ENCODE measurements at regions not wholly inside any gene's neighbourhood (a gene's known extent, or its start where the extent isn't known, plus 50 kb on each side); places are given as distances from the start of the nearest gene placed in this dataset.

- Histone ChIP-seq H3K27me3 (ENCODE audit: low read depth) (no peaks in the 10 kb centered on the region), H3K4me1 (no peaks in the 10 kb centered on the region), H3K36me3 (no peaks in the 10 kb centered on the region), H3K4me3 (no peak overlapping the region), H3K9me3 (no peaks in the 10 kb centered on the region), H3K27ac (no peak overlapping the region)
- TF ChIP-seq, protein P1, sequence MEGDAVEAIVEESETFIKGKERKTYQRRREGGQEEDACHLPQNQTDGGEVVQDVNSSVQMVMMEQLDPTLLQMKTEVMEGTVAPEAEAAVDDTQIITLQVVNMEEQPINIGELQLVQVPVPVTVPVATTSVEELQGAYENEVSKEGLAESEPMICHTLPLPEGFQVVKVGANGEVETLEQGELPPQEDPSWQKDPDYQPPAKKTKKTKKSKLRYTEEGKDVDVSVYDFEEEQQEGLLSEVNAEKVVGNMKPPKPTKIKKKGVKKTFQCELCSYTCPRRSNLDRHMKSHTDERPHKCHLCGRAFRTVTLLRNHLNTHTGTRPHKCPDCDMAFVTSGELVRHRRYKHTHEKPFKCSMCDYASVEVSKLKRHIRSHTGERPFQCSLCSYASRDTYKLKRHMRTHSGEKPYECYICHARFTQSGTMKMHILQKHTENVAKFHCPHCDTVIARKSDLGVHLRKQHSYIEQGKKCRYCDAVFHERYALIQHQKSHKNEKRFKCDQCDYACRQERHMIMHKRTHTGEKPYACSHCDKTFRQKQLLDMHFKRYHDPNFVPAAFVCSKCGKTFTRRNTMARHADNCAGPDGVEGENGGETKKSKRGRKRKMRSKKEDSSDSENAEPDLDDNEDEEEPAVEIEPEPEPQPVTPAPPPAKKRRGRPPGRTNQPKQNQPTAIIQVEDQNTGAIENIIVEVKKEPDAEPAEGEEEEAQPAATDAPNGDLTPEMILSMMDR (IDR thresholded peaks at IDR 0.05): no peak
- intact Hi-C loops (cut with DNase I): no loop called here
- ATAC-seq (no peak), DNase-seq (no peak)
These were observed 864.7 kb downstream of the SLC6A15 start for GRCh38 chr12:84047881-84048280.

GRCh38 chr12:84046859-84047258 is 865.7 kb downstream of the SLC6A15 start:
- Histone ChIP-seq H3K36me3 (no peaks in the 10 kb centered on the region), H3K27ac (no peak overlapping the region), H3K4me3 (no peak overlapping the region), H3K9me3 (no peaks in the 10 kb centered on the region), H3K4me1 (no peaks in the 10 kb centered on the region), H3K27me3 (ENCODE audit: low read depth) (no peaks in the 10 kb centered on the region)
- DNase-seq: no peak
- intact Hi-C loops (cut with DNase I): no loop called here
- TF ChIP-seq, protein P1 (IDR thresholded peaks at IDR 0.05): no peak
- no peak for ATAC-seq

- Histone ChIP-seq H3K36me3 (no peaks in the 10 kb centered on the region), H3K27ac (no peak overlapping the region), H3K9me3 (no peaks in the 10 kb centered on the region), H3K4me3 (no peak overlapping the region), H3K27me3 (ENCODE audit: low read depth) (no peaks in the 10 kb centered on the region), H3K4me1 (no peaks in the 10 kb centered on the region)
- no peak for DNase-seq
- TF ChIP-seq, protein P1 (IDR thresholded peaks at IDR 0.05): no peak
- no peak for ATAC-seq
- intact Hi-C loops (cut with DNase I): no loop called here
These were observed 869.2 kb downstream of the SLC6A15 start for GRCh38 chr12:84043355-84043754.

DNA sequence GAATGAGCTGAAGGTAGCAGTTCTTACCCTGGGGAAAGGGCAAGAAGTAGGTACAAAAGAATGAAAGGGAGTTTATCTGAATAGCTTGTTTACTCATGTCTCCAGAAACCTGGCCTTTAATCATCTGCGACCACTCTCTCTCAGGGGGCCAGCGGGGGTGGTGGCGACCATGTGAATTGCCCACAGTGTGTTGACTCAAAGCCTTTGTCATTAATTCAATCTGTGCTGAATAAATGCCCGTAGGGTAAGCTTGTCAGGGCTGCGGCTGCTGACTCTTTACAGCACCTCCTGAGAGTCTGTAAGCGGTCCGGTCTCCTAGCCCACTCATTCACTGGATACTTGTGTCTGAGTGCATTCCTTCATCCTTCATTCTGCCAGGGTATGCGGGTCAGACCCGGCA is 874.4 kb downstream of the SLC6A15 start:
- Histone ChIP-seq H3K27me3 (ENCODE audit: low read depth) (no peaks in the 10 kb centered on the region), H3K4me3 (no peak overlapping the region), H3K4me1 (no peaks in the 10 kb centered on the region), H3K36me3 (no peaks in the 10 kb centered on the region), H3K9me3 (peaks cover 7% of the 10 kb centered on the region), H3K27ac (no peak overlapping the region)
- ATAC-seq (no peak), DNase-seq (no peak)
- intact Hi-C loops (cut with DNase I): no loop called here
- TF ChIP-seq, protein P1 (IDR thresholded peaks at IDR 0.05): no peak

DNA sequence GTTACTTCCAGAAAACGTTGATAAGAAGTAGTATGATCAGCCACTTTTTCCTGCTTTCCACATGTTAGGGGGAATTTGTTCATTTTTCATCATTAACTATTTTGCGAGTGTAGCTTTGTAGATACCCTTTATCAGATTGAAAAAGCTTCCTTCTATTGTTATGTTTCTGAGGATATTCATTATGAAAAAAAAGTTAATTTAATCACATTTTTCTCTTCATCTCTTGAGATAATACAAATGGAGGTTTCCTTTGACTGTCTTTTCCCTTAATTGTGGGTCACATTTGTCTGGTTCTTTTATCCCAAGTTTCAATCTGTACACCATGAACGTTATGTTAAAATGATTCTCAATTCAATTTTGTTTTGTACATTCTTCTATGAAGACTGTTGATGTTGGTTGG is 875.7 kb downstream of the SLC6A15 start:
- H3K4me3 ChIP-seq: no peak overlapping the region
- peaks cover 9% of the 10 kb centered on the region for H3K9me3 ChIP-seq
- H3K27ac ChIP-seq: no peak overlapping the region
- TF ChIP-seq, protein P1 (IDR thresholded peaks at IDR 0.05): no peak
- no peak for DNase-seq
- intact Hi-C loops (cut with DNase I): no loop called here
- ATAC-seq: no peak
- no peaks in the 10 kb centered on the region for H3K4me1 ChIP-seq
- no peaks in the 10 kb centered on the region for H3K36me3 ChIP-seq
- H3K27me3 ChIP-seq (ENCODE audit: low read depth): no peaks in the 10 kb centered on the region

- Histone ChIP-seq H3K36me3 (no peaks in the 10 kb centered on the region), H3K27me3 (ENCODE audit: low read depth) (no peaks in the 10 kb centered on the region), H3K9me3 (peaks cover 9% of the 10 kb centered on the region), H3K27ac (no peak overlapping the region), H3K4me1 (no peaks in the 10 kb centered on the region), H3K4me3 (no peak overlapping the region)
- ATAC-seq: no peak
- DNase-seq: no peak
- intact Hi-C loops (cut with DNase I): no loop called here
- TF ChIP-seq, protein P1 (IDR thresholded peaks at IDR 0.05): no peak
These were observed 876.8 kb downstream of the SLC6A15 start for GRCh38 chr12:84035766-84036165.

Measured in lower lobe of right lung (tissue), 2 donors.